HK-2 (cell line): ENCODE measurements at regions not wholly inside any gene's neighbourhood (a gene's known extent, or its start where the extent isn't known, plus 50 kb on each side); places are given as distances from the start of the nearest gene placed in this dataset.
"Not testable (repeated sequence)": the region's sequence is repeated elsewhere in the genome, so short reads cannot be mapped to it uniquely, and the experiment has no call there.

Source experiments
- DNase-seq: peaks from one replicate; pipeline ENCODE4 v3.0.0-alpha.2; 2018; ENCODE audit not compliant: unreplicated experiment

GRCh38 chr1:80318108-80318507, 1311.6 kb upstream of the ADGRL4 start:
- DNase-seq: no peak

DNA sequence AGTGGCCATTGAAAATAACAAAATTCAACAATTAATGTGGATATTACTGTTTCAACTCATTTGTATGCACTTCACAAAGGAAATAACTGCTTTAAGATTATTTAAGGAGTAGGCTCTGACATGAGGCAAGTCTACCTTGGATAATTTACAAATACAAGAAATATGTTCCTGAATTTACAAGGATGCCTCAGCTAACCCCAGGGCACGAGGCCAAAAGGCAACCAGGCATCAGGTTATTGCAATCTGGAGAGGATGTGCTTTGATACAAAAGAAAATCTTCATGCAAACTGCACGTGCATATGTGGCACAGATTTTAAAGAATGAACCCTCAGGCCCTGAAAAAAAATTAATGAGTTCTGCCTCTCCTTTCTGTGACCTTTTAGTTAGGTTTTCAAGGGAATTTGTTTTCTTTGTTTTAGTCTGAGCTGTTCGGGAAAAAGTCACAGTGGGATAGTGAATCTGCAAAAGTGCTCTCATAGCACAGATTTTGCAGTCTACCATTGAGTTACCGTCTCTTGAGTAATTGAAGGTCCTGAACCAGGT, 1304.2 kb upstream of the ADGRL4 start:
- no peak for DNase-seq

- no peak for DNase-seq
Observed at GRCh38 chr1:80305466-80305865, 1298.9 kb upstream of the ADGRL4 start.

GRCh38 chr1:80293818-80294217, 1287.3 kb upstream of the ADGRL4 start:
- DNase-seq: no peak

GRCh38 chr1:80288750-80289149, 1282.2 kb upstream of the ADGRL4 start:
- DNase-seq: not testable (repeated sequence)

DNA sequence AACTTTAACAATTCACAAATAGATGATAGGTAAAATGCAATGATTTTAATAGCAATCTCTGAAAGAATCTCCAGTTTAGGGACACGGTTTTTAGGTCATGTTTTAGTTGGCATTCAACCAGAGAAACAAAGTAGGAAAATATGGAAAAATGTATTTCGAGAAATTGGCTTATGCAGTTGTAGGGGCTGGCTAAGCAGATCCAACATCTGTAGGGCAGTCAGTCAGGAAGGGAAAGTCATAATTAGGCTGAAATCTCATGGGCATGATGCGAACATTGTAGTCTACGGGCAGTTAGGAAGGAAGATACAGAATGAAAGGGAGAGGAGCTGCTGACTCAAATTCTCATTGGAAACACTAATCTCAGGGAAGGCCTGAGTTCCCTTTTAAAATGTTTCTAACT, 1276.0 kb upstream of the ADGRL4 start:
- no peak for DNase-seq

- DNase-seq: no peak
Observed at GRCh38 chr1:80278936-80279335, 1272.4 kb upstream of the ADGRL4 start.

DNA sequence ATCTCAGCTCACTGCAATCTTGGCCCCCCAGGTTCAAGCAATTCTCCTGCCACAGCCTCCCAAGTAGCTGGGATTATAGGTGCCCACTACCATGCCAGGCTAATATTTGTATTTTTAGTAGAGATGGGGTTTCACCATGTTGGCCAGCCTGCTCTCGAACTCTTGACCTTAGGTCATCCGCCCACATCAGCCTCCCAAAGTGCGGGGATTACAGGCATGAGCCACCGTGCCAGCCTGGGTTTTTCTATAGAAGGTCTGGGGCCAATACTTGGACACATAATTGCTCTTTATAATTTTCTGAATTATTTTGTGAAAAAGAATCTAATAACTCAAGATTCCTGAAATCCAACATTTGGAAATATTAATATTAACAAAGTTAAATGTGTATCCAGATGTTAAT, 1267.7 kb upstream of the ADGRL4 start:
- DNase-seq: no peak

DNA sequence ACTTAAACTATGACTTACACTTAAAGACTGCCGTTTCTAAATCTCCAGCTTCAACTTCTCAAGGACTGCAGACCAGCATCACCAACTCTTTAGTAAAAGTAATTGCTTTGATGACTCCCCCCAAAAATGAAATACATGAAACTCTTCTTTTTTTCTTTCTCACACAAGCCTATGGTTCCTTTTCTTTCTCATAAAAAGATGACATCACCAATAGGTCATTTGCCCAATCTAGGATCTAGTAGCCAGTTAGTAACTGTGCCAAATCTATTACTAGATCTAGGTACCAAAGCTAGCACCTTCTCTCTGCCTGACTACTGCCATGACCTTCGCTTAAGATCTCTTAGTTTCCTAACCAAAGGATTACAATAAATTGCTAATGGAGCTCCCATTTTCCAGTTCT, 1266.0 kb upstream of the ADGRL4 start:
- no peak for DNase-seq

- no peak for DNase-seq
Observed at GRCh38 chr1:80258659-80259058, 1252.1 kb upstream of the ADGRL4 start.

DNA sequence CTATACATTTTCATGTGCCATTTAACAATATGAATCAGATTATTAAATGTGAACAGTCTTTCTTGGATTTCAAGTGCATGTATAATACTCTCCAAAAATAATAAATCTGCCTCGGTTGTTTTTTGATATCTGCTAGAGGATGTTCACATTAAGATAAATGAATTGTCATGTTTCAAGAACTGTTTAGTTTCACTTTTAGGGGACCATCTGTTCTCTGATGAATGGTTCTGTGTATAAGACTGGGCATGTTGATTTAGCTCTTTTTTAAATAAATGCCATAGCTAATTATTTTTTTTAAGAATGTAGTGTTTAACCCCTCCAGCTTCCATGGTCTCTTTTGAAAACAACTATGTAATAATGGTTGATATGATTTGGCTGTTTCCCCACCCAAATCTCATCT, 1245.1 kb upstream of the ADGRL4 start:
- DNase-seq: no peak

DNA sequence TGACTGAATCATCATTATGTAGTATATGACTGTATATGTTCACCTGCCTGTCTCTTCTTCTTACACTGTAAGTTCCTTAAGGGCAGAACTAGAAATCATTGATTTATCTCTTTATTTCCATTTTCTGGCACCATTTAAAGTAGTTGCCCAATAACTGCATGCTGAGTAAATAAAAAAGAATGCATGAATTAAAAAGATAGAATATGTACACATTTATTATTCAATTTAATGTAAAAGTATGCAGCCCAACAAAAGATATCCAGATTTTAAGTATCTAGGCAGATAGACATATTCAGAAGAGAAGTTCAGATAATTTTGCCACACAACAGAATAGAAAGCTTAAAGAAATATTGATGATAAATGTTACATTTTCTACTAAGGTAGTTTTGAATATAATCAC, 1244.6 kb upstream of the ADGRL4 start:
- DNase-seq: no peak

DNA sequence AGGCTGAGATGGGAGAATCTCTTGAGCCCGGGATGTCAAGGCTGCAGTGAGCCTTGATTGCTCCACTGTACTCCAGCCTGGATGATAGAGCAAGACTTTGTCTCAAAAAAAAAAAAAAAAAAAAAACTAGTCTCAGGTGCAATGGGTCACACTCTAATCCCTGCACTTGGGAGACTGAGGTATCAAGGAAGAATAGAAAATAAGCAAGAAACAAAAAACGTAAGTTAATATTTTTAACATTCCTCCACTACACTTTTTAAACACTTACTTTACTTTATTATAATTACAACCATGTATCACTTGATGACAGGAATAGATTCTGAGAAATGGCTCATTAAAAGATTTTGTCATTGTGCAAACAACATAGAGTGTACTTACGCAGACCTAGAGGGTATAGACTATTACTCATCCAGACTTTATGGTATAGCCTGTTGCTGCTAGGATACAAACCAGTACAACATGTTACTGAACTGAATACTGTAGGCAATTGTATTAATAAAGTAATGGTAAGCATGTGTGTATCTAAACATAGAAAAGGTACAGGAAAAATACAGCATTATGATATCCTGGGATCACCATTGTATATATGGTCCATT, 1244.1 kb upstream of the ADGRL4 start:
- no peak for DNase-seq

GRCh38 chr1:80249699-80250098, 1243.2 kb upstream of the ADGRL4 start:
- no peak for DNase-seq

- DNase-seq: no peak
Observed at GRCh38 chr1:80248886-80249285, 1242.4 kb upstream of the ADGRL4 start.

DNA sequence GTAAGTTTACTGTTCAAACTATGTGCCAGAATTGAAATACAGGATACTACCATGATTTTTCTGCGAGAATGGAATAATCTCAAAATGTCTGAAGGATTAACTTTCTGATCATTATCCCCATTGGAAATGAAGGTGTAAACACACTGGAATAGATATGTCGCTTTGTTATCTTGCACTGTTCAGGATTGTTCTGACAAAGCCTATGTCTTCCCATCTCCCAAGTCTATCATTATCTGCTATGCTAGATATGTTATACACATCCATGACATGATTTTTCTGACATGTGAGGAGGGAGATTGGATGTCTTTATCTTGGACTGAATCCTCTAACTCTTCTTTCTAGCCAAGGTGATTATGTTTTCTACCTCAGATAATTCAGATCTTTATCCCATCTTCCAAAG, 1239.3 kb upstream of the ADGRL4 start:
- DNase-seq: no peak

GRCh38 chr1:80244372-80244771, 1237.8 kb upstream of the ADGRL4 start:
- no peak for DNase-seq

GRCh38 chr1:80241566-80241965, 1235.0 kb upstream of the ADGRL4 start:
- DNase-seq: no peak

GRCh38 chr1:80225510-80225909, 1219.0 kb upstream of the ADGRL4 start:
- no peak for DNase-seq

DNA sequence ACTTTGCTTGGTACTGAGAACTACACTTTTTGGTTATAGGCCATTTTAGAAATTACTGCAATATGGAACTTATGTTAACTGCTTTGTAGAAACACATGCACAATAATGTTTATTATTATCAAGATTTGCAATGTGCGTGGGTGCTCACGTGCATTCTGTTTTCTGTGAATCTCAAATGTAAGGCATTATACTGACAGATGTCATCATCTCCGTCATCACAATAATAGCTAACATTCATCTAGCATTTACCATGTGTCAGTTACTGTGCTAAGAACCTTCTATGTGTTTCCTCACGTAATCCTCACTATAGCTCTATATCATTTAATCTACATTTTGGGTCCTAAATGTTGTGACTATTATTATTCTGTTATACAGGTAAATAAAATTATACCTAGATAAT, 1214.8 kb upstream of the ADGRL4 start:
- no peak for DNase-seq

DNA sequence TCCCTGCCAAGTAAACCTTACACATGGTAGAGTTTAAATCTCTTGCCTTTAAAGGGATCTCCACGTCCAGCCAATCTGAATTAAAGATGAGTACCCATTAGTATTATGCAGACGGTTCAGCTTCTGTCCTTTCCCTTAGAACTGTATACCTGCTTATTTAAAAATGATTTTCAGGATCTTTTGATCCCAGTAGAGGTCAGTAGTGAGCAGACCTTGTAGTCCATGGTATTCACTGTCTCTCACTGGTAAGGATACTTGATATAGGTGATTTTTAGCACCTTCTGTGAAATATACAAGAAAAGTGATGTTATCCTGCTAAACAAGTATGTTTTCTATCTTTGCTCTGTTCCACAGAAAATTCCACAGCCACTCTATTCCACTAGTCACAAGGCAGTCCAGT, 1211.6 kb upstream of the ADGRL4 start:
- DNase-seq: no peak

DNA sequence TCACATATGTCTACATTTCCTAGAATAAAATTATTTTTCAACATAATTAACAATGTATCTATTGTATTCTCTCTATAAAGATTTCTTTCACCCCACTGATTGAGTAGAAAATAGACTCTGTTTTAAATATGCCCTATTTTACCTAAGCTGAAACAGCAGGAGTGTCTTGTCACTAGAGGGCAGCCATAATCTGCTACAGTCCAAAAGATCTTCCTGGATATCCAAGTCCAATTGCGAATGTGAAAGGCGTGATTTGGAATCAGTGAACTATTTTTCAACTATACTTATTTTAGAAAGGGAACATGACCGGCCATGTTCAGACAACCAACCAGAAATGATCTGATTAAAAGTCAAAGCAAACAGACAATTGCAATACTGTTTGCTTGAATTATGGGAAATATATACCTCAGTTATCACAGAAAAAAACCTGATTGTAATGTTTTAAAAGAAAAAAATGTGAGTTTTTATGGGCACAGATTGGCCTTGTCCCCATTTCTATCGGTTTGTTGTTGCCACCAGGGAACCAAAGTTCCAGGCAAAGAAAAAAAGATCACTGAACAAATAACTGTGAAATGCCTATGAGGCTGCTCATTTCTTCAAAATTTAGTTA, 1211.0 kb upstream of the ADGRL4 start:
- DNase-seq: no peak

- no peak for DNase-seq
Observed at GRCh38 chr1:80214888-80215540, 1208.5 kb upstream of the ADGRL4 start.
